ENCODE measurements at regions not wholly inside any gene's neighbourhood (a gene's known extent, or its start where the extent isn't known, plus 50 kb on each side); places are given as distances from the start of the nearest gene placed in this dataset.

GRCh38 chr10:52632591-52632990 lies 140.0 kb downstream of the MBL2 start:
- no peaks in the 10 kb centered on the region for H3K36me3 ChIP-seq (ENCODE audit: control insufficient read depth, insufficient read depth, low read length)
- DNase-seq (ENCODE audit: low read depth) (no peak), FAIRE-seq (no peak)
- H3K27me3 ChIP-seq (ENCODE audit: control insufficient read depth, insufficient read depth, low read length) = no peaks in the 10 kb centered on the region
- TF ChIP-seq CTCF (IDR thresholded peaks at IDR 0.05; ENCODE audit: insufficient read depth, low read length, severe bottlenecking) = no peak
- no peak overlapping the region for H3K4me3 ChIP-seq (ENCODE audit: low read depth, low read length)

DNA sequence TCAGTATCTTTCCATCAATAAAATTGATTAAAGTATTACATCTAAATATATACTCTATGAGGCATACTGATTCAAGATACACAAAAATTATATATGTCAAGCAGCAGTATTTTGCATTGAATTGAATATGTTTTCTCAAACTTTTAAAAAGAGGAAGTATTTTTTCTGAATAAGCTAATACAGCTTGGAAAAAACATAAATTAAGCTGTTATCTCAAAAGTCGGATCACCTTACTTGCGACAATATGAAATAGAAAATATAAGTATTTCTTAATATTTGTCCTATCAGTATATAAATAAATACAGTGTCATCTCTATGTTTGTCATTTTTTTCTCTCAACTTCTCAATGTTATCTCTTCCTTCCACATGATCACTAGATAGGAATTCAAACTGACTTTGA lies 139.3 kb downstream of the MBL2 start:
- no peak for TF ChIP-seq CTCF (IDR thresholded peaks at IDR 0.05; ENCODE audit: insufficient read depth, low read length, severe bottlenecking)
- Histone ChIP-seq H3K4me3 (ENCODE audit: low read depth, low read length) (no peak overlapping the region), H3K27me3 (ENCODE audit: control insufficient read depth, insufficient read depth, low read length) (no peaks in the 10 kb centered on the region), H3K36me3 (ENCODE audit: control insufficient read depth, insufficient read depth, low read length) (no peaks in the 10 kb centered on the region)
- FAIRE-seq = no peak
- DNase-seq (ENCODE audit: low read depth) = no peak

DNA sequence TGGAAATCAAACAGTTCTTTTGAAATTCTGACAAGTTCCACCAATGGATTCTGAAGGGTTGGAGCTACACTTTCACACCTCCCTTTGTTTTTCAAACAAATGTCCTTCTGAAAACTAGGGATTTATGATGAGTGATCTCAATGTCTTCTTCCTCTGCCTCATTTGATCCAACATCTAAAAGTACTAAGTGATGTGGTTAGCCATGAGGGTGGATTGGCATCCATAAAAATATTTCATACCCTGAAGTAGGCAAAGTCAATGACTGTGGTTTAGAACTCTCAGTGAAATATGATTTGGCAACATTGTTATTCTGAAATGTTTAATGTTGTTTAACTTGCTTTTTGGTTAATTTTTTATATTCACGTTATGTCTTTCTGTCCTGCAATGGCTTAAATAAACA lies 136.9 kb downstream of the MBL2 start:
- DNase-seq (ENCODE audit: low read depth) (no peak), FAIRE-seq (no peak)
- H3K36me3 ChIP-seq (ENCODE audit: control insufficient read depth, insufficient read depth, low read length) = no peaks in the 10 kb centered on the region
- H3K27me3 ChIP-seq (ENCODE audit: control insufficient read depth, insufficient read depth, low read length) = no peaks in the 10 kb centered on the region
- TF ChIP-seq CTCF (IDR thresholded peaks at IDR 0.05; ENCODE audit: insufficient read depth, low read length, severe bottlenecking) = no peak
- H3K4me3 ChIP-seq (ENCODE audit: low read depth, low read length) = no peak overlapping the region

GRCh38 chr10:52636874-52637273 lies 135.7 kb downstream of the MBL2 start:
- Histone ChIP-seq H3K36me3 (ENCODE audit: control insufficient read depth, insufficient read depth, low read length) (no peaks in the 10 kb centered on the region), H3K4me3 (ENCODE audit: low read depth, low read length) (no peak overlapping the region), H3K27me3 (ENCODE audit: control insufficient read depth, insufficient read depth, low read length) (no peaks in the 10 kb centered on the region)
- DNase-seq (ENCODE audit: low read depth) (no peak), FAIRE-seq (no peak)
- TF ChIP-seq CTCF (IDR thresholded peaks at IDR 0.05; ENCODE audit: insufficient read depth, low read length, severe bottlenecking) = no peak

GRCh38 chr10:52637592-52637991 lies 135.0 kb downstream of the MBL2 start:
- Histone ChIP-seq H3K4me3 (ENCODE audit: low read depth, low read length) (no peak overlapping the region), H3K36me3 (ENCODE audit: control insufficient read depth, insufficient read depth, low read length) (no peaks in the 10 kb centered on the region), H3K27me3 (ENCODE audit: control insufficient read depth, insufficient read depth, low read length) (no peaks in the 10 kb centered on the region)
- FAIRE-seq (no peak), DNase-seq (ENCODE audit: low read depth) (peak; percentile 33)
- TF ChIP-seq CTCF (IDR thresholded peaks at IDR 0.05; ENCODE audit: insufficient read depth, low read length, severe bottlenecking) = no peak

GRCh38 chr10:52639652-52640051 lies 132.9 kb downstream of the MBL2 start:
- FAIRE-seq (no peak), DNase-seq (ENCODE audit: low read depth) (peak; percentile 21)
- TF ChIP-seq CTCF (IDR thresholded peaks at IDR 0.05; ENCODE audit: insufficient read depth, low read length, severe bottlenecking) = no peak
- Histone ChIP-seq H3K27me3 (ENCODE audit: control insufficient read depth, insufficient read depth, low read length) (no peaks in the 10 kb centered on the region), H3K4me3 (ENCODE audit: low read depth, low read length) (no peak overlapping the region), H3K36me3 (ENCODE audit: control insufficient read depth, insufficient read depth, low read length) (no peaks in the 10 kb centered on the region)

Data from bronchial epithelial cell (primary cell).